GM19035 (cell line): ENCODE measurements at regions not wholly inside any gene's neighbourhood (a gene's known extent, or its start where the extent isn't known, plus 50 kb on each side); places are given as distances from the start of the nearest gene placed in this dataset.
"Not testable (repeated sequence)": the region's sequence is repeated elsewhere in the genome, so short reads cannot be mapped to it uniquely, and the experiment has no call there.

Source experiments
- ATAC-seq: cut with Tn5 transposase; IDR thresholded peaks from one replicate; pipeline ENCODE4 v1.9.1; 2021; ENCODE audit not compliant: unreplicated experiment

GRCh38 chr16:64365448-64365931, 756.4 kb downstream of the CDH11 start:
- ATAC-seq: no peak

- no peak for ATAC-seq
These were observed 757.0 kb downstream of the CDH11 start for GRCh38 chr16:64364894-64365293.

GRCh38 chr16:64364416-64364815, 757.4 kb downstream of the CDH11 start:
- no peak for ATAC-seq

GRCh38 chr16:64364016-64364415, 757.8 kb downstream of the CDH11 start:
- ATAC-seq: no peak

GRCh38 chr16:64363039-64363438, 758.8 kb downstream of the CDH11 start:
- no peak for ATAC-seq

- ATAC-seq: no peak
These were observed 759.7 kb downstream of the CDH11 start for GRCh38 chr16:64362193-64362592.

- no peak for ATAC-seq
These were observed 760.1 kb downstream of the CDH11 start for GRCh38 chr16:64361753-64362152.

GRCh38 chr16:64358291-64358690, 763.6 kb downstream of the CDH11 start:
- no peak for ATAC-seq

- no peak for ATAC-seq
These were observed 765.6 kb downstream of the CDH11 start for GRCh38 chr16:64356267-64356666.

- no peak for ATAC-seq
These were observed 769.6 kb downstream of the CDH11 start for GRCh38 chr16:64352246-64352645.

GRCh38 chr16:64351121-64351520, 770.7 kb downstream of the CDH11 start:
- no peak for ATAC-seq

GRCh38 chr16:64346080-64346479, 775.8 kb downstream of the CDH11 start:
- no peak for ATAC-seq

- no peak for ATAC-seq
These were observed 776.7 kb downstream of the CDH11 start for GRCh38 chr16:64345142-64345541.

- ATAC-seq: not testable (repeated sequence)
These were observed 777.9 kb downstream of the CDH11 start for GRCh38 chr16:64343820-64344443.

- ATAC-seq: no peak
These were observed 778.6 kb downstream of the CDH11 start for GRCh38 chr16:64343061-64343819.

- not testable (repeated sequence) for ATAC-seq
These were observed 780.5 kb downstream of the CDH11 start for GRCh38 chr16:64341336-64341735.

GRCh38 chr16:64339052-64339770, 782.7 kb downstream of the CDH11 start:
- ATAC-seq: no peak

- no peak for ATAC-seq
These were observed 800.0 kb downstream of the CDH11 start for GRCh38 chr16:64321881-64322280.

GRCh38 chr16:64321066-64321465, 800.8 kb downstream of the CDH11 start:
- ATAC-seq: no peak

GRCh38 chr16:64317601-64318000, 804.3 kb downstream of the CDH11 start:
- no peak for ATAC-seq

- ATAC-seq: no peak
These were observed 808.1 kb downstream of the CDH11 start for GRCh38 chr16:64313726-64314125.

GRCh38 chr16:64312980-64313379, 808.9 kb downstream of the CDH11 start:
- no peak for ATAC-seq
